HCT116 (cell line): ENCODE measurements at regions not wholly inside any gene's neighbourhood (a gene's known extent, or its start where the extent isn't known, plus 50 kb on each side); places are given as distances from the start of the nearest gene placed in this dataset.

ENCODE experiments used
- ATAC-seq: fragments of 200-7000 bp; cut with Tn5 transposase; 2 replicates; pipeline ENCODE4 v1.9.1; 2020; ENCODE audit warnings: mild to moderate bottlenecking, moderate library complexity
- BruUV-seq: library from RNA; stranded (reverse); fragments of 400-500 nt; replicated peaks from 2 replicates; lab custom pipeline; 2021; lab: Mats Ljungman, UMichigan
- CTCF ChIA-PET: fragments of 300-600 bp; sonication (Branson Sonifier 250); formaldehyde crosslinking; loops from one replicate; lab custom pipeline; 2021; ENCODE audit warnings: antibody characterized with exemption; lab: Charles Lee
- POLR2A ChIA-PET: fragments of 300-600, 350-600 bp; sonication (Branson Sonifier 250); formaldehyde crosslinking; loops from one replicate; lab custom pipeline; 2021; ENCODE audit warnings: antibody characterized with exemption; lab: Charles Lee
- RAD21 ChIA-PET, 2 experiments: fragments of 300-600 bp; sonication (Branson Sonifier 250); formaldehyde crosslinking; loops; one replicate each; lab custom pipeline; 2023; ENCODE audit warnings: low total read pairs in 2 of 2; ENCODE audit not compliant: uncharacterized antibody in 2 of 2, unreplicated experiment in 2 of 2, low non-redundant PET in 1 of 2; lab: Charles Lee
- DNase-seq: peaks from one replicate; pipeline ENCODE4 v3.0.0-alpha.2; 2010; ENCODE audit warnings: low read depth, low spot score
- H2AFZ ChIP-seq: fragments of 200-600 bp; shearing (Covaris generic), sonication (generic); 2 replicates; pipeline ENCODE4 v1.6.1; 2017; ENCODE audit warnings: low read depth, mixed run types, mixed read lengths, antibody characterized with exemption, low read length; ENCODE audit not compliant: poor library complexity, severe bottlenecking
- H3K27ac ChIP-seq: 2 replicates; pipeline ENCODE4 v1.5.1; 2012; ENCODE audit warnings: low read depth, low read length
- H3K27me3 ChIP-seq: fragments of 200-600 bp; sonication (generic); 2 replicates; pipeline ENCODE4 v1.6.1; 2016; ENCODE audit warnings: mixed run types, low read length, mixed read lengths; ENCODE audit not compliant: insufficient read depth
- H3K36me3 ChIP-seq, 2 experiments: fragments of 200-500 bp in 1 of 2; fragments of 200-600 bp in 1 of 2; sonication (Bioruptor generic) in 1 of 2; sonication (generic) in 1 of 2; 2 replicates each; pipeline versions ENCODE4 v1.5.1 to v1.6.1; 2014 to 2016; ENCODE audit warnings: low read length in 2 of 2, inconsistent platforms in 1 of 2, mixed read lengths in 1 of 2, mixed run types in 1 of 2; ENCODE audit not compliant: insufficient read depth in 2 of 2, control insufficient read depth in 1 of 2
- H3K4me1 ChIP-seq, 2 experiments: fragments of 200-600 bp in 1 of 2; sonication (generic) in 1 of 2; 2 replicates each; pipeline versions ENCODE4 v1.5.1 to v1.6.1; 2012 to 2017; ENCODE audit warnings: low read length in 2 of 2, inconsistent platforms in 1 of 2, mild to moderate bottlenecking in 1 of 2, mixed read lengths in 1 of 2, mixed run types in 1 of 2, moderate library complexity in 1 of 2; ENCODE audit not compliant: insufficient read depth in 2 of 2, control insufficient read depth in 1 of 2
- H3K4me2 ChIP-seq: fragments of 200-600 bp; sonication (generic); 2 replicates; pipeline ENCODE4 v1.6.1; 2017; ENCODE audit warnings: mixed run types, low read length, mixed read lengths
- H3K4me3 ChIP-seq, 2 experiments: fragments of 200-600 bp in 1 of 2; sonication (generic) in 1 of 2; replicated peaks in 1 of 2; 2 replicates each; pipeline ENCODE4 v1.5.1; 2011 to 2016; ENCODE audit warnings: low read length in 2 of 2, control low read depth in 1 of 2, low read depth in 1 of 2, mild to moderate bottlenecking in 1 of 2, mixed read lengths in 1 of 2, mixed run types in 1 of 2
- H3K79me2 ChIP-seq: fragments of 200-600 bp; sonication (generic); 2 replicates; pipeline ENCODE4 v1.6.1; 2017; ENCODE audit warnings: mild to moderate bottlenecking, mixed run types, low read length, moderate library complexity, mixed read lengths; ENCODE audit not compliant: insufficient read depth
- H3K9ac ChIP-seq: fragments of 200-600 bp; sonication (generic); 2 replicates; pipeline ENCODE4 v1.6.1; 2016; ENCODE audit warnings: low read length, mixed read lengths
- H3K9me2 ChIP-seq: fragments of 200-600 bp; sonication (generic), shearing (Covaris generic); 2 replicates; pipeline ENCODE4 v1.6.1; 2017; ENCODE audit warnings: mixed run types, mild to moderate bottlenecking, moderate library complexity; ENCODE audit not compliant: insufficient read depth
- H3K9me3 ChIP-seq, 2 experiments: fragments of 200-500 bp in 1 of 2; fragments of 200-600 bp in 1 of 2; sonication (Bioruptor generic) in 1 of 2; sonication (generic) in 1 of 2; 2 replicates each; pipeline ENCODE4 v1.6.1; 2014 to 2017; ENCODE audit warnings: low read length in 2 of 2, mixed read lengths in 2 of 2, inconsistent platforms in 1 of 2, low read depth in 1 of 2, mild to moderate bottlenecking in 1 of 2, mixed run types in 1 of 2, moderate library complexity in 1 of 2; ENCODE audit not compliant: control insufficient read depth in 1 of 2, insufficient read depth in 1 of 2
- H4K20me1 ChIP-seq: fragments of 200-600 bp; sonication (generic), shearing (Covaris generic); 2 replicates; pipeline ENCODE4 v1.6.1; 2017; ENCODE audit warnings: mixed run types, mild to moderate bottlenecking, moderate library complexity; ENCODE audit not compliant: insufficient read depth
- EGR1 ChIP-seq: IDR thresholded peaks from 2 replicates; pipeline ENCODE4 v1.6.1; 2012; ENCODE audit warnings: low read depth
- EZH2 ChIP-seq: fragments of 200-600 bp; sonication (generic); IDR thresholded peaks from 2 replicates; pipeline ENCODE4 v1.6.1; 2017; ENCODE audit warnings: antibody characterized with exemption, mixed run types
- EZH2phosphoT487 ChIP-seq: fragments of 200-600 bp; IDR thresholded peaks from 2 replicates; pipeline ENCODE4 v1.6.1; 2018; ENCODE audit warnings: antibody characterized with exemption, borderline replicate concordance
- FOSL1 ChIP-seq: IDR thresholded peaks from 2 replicates; pipeline ENCODE4 v1.6.1; 2012; ENCODE audit warnings: low read depth
- JUND ChIP-seq: IDR thresholded peaks from 2 replicates; pipeline ENCODE4 v1.6.1; 2012
- POLR2A ChIP-seq: IDR thresholded peaks from 2 replicates; pipeline ENCODE4 v1.7.0; 2011; ENCODE audit warnings: borderline replicate concordance; ENCODE audit not compliant: insufficient read depth, insufficient read length; ENCODE audit errors: extremely low read depth
- POLR2AphosphoS5 ChIP-seq: IDR thresholded peaks from 2 replicates; pipeline ENCODE4 v1.6.1; 2011; ENCODE audit warnings: mild to moderate bottlenecking, low read depth, low read length, moderate library complexity
- RAD21 ChIP-seq: IDR thresholded peaks from 2 replicates; pipeline ENCODE4 v1.6.1; 2012; ENCODE audit warnings: low read depth, mild to moderate bottlenecking
- SP1 ChIP-seq: IDR thresholded peaks from 2 replicates; pipeline ENCODE4 v1.6.1; 2012; ENCODE audit warnings: low read depth
- SRF ChIP-seq: IDR thresholded peaks from 2 replicates; pipeline ENCODE4 v1.6.1; 2012; ENCODE audit warnings: low read depth
- YY1 ChIP-seq: IDR thresholded peaks from 2 replicates; pipeline ENCODE4 v1.6.1; 2011; ENCODE audit warnings: low read length, low read depth, moderate library complexity, mild to moderate bottlenecking; ENCODE audit not compliant: insufficient replicate concordance; ENCODE audit errors: extremely low read depth
- intact Hi-C: fragments of 100-400 bp; cut with micrococcal nuclease; formaldehyde crosslinking; loops from 2 replicates; pipeline ENCODE4 v1.10.0; 2022
- TF ChIP-seq, protein P1 (sequence below): IDR thresholded peaks from 2 replicates; pipeline ENCODE4 v1.6.1; 2012
- TF ChIP-seq, protein P2 (sequence below): IDR thresholded peaks from 2 replicates; pipeline ENCODE4 v1.6.1; 2011; ENCODE audit warnings: mild to moderate bottlenecking, low read length, moderate library complexity; ENCODE audit not compliant: insufficient replicate concordance; ENCODE audit errors: extremely low read depth

GRCh38 chr7:67466109-67466508 lies 469.5 kb downstream of the TYW1 start:
- no TSS peak for BruUV-seq

DNA sequence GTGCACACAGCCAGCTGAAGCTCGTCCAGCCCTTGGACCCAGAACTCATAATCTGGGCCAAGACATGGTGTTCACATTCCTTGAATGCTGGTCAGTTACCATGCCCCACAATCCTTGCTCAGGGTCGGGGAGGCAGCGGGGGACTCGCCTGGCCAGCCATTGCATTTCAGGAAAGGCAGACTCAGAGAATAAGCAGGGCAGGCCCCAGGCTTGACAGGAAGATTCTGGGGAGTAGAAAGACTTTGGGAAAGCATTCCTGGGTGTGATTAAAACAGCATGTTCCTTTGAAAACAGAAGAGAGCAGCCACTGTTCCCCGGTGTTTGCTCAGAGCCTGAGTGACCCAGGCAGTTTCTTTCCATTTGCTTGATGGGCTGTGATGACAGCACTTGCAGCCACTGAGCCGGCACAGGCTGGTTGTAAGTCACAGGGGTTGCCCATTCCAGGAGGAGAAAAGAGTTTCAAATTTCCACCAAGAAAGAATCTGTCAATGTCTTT lies 473.7 kb downstream of the TYW1 start:
- no peak overlapping the region for H3K27ac ChIP-seq
- no peaks in the 10 kb centered on the region for H3K79me2 ChIP-seq
- ChIA-PET CTCF (no interaction called here), RAD21 (no interaction called here), POLR2A (no interaction called here)
- no peaks in the 10 kb centered on the region for H3K36me3 ChIP-seq
- H3K4me3 ChIP-seq = no peak overlapping the region
- H2AFZ ChIP-seq = no peak overlapping the region
- no peaks in the 10 kb centered on the region for H3K4me1 ChIP-seq
- no peak overlapping the region for H3K9ac ChIP-seq
- H3K9me3 ChIP-seq = no peaks in the 10 kb centered on the region
- ATAC-seq (no peak), DNase-seq (no peak)
- TF ChIP-seq, protein P1, sequence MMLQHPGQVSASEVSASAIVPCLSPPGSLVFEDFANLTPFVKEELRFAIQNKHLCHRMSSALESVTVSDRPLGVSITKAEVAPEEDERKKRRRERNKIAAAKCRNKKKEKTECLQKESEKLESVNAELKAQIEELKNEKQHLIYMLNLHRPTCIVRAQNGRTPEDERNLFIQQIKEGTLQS = no peak
- TF ChIP-seq POLR2AphosphoS5 (no peak), JUND (no peak), FOSL1 (no peak), POLR2A (no peak), SP1 (no peak), EZH2 (no peak), YY1 (no peak), EZH2phosphoT487 (no peak), RAD21 (no peak)
- TF ChIP-seq, protein P2, sequence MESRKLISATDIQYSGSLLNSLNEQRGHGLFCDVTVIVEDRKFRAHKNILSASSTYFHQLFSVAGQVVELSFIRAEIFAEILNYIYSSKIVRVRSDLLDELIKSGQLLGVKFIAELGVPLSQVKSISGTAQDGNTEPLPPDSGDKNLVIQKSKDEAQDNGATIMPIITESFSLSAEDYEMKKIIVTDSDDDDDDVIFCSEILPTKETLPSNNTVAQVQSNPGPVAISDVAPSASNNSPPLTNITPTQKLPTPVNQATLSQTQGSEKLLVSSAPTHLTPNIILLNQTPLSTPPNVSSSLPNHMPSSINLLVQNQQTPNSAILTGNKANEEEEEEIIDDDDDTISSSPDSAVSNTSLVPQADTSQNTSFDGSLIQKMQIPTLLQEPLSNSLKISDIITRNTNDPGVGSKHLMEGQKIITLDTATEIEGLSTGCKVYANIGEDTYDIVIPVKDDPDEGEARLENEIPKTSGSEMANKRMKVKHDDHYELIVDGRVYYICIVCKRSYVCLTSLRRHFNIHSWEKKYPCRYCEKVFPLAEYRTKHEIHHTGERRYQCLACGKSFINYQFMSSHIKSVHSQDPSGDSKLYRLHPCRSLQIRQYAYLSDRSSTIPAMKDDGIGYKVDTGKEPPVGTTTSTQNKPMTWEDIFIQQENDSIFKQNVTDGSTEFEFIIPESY = no peak
- no peaks in the 10 kb centered on the region for H3K27me3 ChIP-seq
- H3K4me2 ChIP-seq = no peak overlapping the region
- no peaks in the 10 kb centered on the region for H3K9me2 ChIP-seq
- H4K20me1 ChIP-seq = no peaks in the 10 kb centered on the region
- no TSS peak for BruUV-seq
- intact Hi-C loops = no loop called here

More at GRCh38 chr7:67466109-67466508, 469.5 kb downstream of the TYW1 start:
- ChIA-PET POLR2A (no interaction called here), RAD21 (no interaction called here), CTCF (no interaction called here)
- Histone ChIP-seq H2AFZ (no peak overlapping the region), H3K4me2 (no peak overlapping the region), H3K9me3 (no peaks in the 10 kb centered on the region), H3K36me3 (no peaks in the 10 kb centered on the region), H3K9ac (no peak overlapping the region), H3K27me3 (no peaks in the 10 kb centered on the region), H4K20me1 (no peaks in the 10 kb centered on the region), H3K9me2 (no peaks in the 10 kb centered on the region), H3K4me3 (no peak overlapping the region), H3K79me2 (no peaks in the 10 kb centered on the region), H3K27ac (no peak overlapping the region), H3K4me1 (no peaks in the 10 kb centered on the region)
- no peak for DNase-seq
- TF ChIP-seq RAD21 (no peak), EZH2phosphoT487 (no peak), YY1 (no peak), SRF (no peak), JUND (no peak), SP1 (no peak), EGR1 (no peak)
- TF ChIP-seq, protein P2 = no peak
- TF ChIP-seq, protein P1 = no peak
- intact Hi-C loops = no loop called here
- no peak for ATAC-seq
